ENCODE measurements at regions not wholly inside any gene's neighbourhood (a gene's known extent, or its start where the extent isn't known, plus 50 kb on each side); places are given as distances from the start of the nearest gene placed in this dataset.
"Not testable (repeated sequence)": the region's sequence is repeated elsewhere in the genome, so short reads cannot be mapped to it uniquely, and the experiment has no call there.

GRCh38 chr7:73161727-73162126 is 75.9 kb upstream of the SPDYE9 start:
- not testable (repeated sequence) for TF ChIP-seq IRF9 (CRISPR knock-in tag; IDR thresholded peaks at IDR 0.05; ENCODE audit: borderline replicate concordance); SYNCRIP (IDR thresholded peaks at IDR 0.05; ENCODE audit: insufficient read depth, low read depth, low read length); SP1 (IDR thresholded peaks at IDR 0.05); SP1 (CRISPR knock-in tag; IDR thresholded peaks at IDR 0.05); ZBTB26 (CRISPR knock-in tag; IDR thresholded peaks at IDR 0.05; ENCODE audit: borderline replicate concordance); RARG (CRISPR knock-in tag; IDR thresholded peaks at IDR 0.05; ENCODE audit: low read depth); PATZ1 (CRISPR knock-in tag; IDR thresholded peaks at IDR 0.05); E2F5 (CRISPR knock-in tag; conservative IDR thresholded peaks at IDR 0.05)

Measured in HepG2 (cell line).